K562 (cell line): ENCODE measurements at regions not wholly inside any gene's neighbourhood (a gene's known extent, or its start where the extent isn't known, plus 50 kb on each side); places are given as distances from the start of the nearest gene placed in this dataset.

Experiments
- ATAC-seq: fragments of 200-7000 bp; cut with Tn5 transposase; 3 replicates; pipeline ENCODE4 v1.9.1; 2020; ENCODE audit warnings: moderate library complexity
- BruUV-seq: library from RNA; stranded (reverse); fragments of 400-500 nt; replicated peaks from 2 replicates; lab custom pipeline; 2021; lab: Mats Ljungman, UMichigan
- CTCF ChIA-PET: fragments of 300-600 bp; formaldehyde crosslinking; extraction: SDS; loops from one replicate; lab custom pipeline; 2021; ENCODE audit warnings: low intra/inter-chr PET ratio; lab: Yijun Ruan, JAX
- POLR2A ChIA-PET: fragments of 300-600, 350-650 bp; sonication (Branson Sonifier 250); formaldehyde crosslinking; extraction: SDS; loops from one replicate; lab custom pipeline; 2021; ENCODE audit warnings: antibody characterized with exemption, inconsistent platforms; lab: Yijun Ruan, JAX
- DNase-seq, 4 experiments: peaks; one replicate each; pipeline versions ENCODE4 v3.0.0 to v3.0.0-alpha.2; 2011 to 2018; ENCODE audit warnings: low spot score in 3 of 4, mixed read lengths in 3 of 4; ENCODE audit errors: extremely low read depth in 1 of 4
- FAIRE-seq: peaks from 2 replicates; lab custom pipeline; 2011; peaks lifted over from hg19 to GRCh38; lab: Jason Lieb, UNC
- H2AFZ ChIP-seq: 2 replicates; pipeline ENCODE4 v1.6.0; 2011; ENCODE audit warnings: low read depth, low read length, control low read depth, inconsistent platforms
- H3K27ac ChIP-seq: fragments of 200-600 bp; 3 replicates; pipeline ENCODE4 v1.8.0; 2011; ENCODE audit warnings: low read depth, mild to moderate bottlenecking, control low read depth, inconsistent platforms, low read length, moderate library complexity, mixed read lengths; ENCODE audit errors: extremely low read depth
- H3K27me3 ChIP-seq, 2 experiments: fragments of 300-600 bp in 1 of 2; 2 replicates in 1 of 2; 3 replicates in 1 of 2; pipeline versions ENCODE4 v1.6.0 to v1.8.0; 2011; ENCODE audit warnings: inconsistent platforms in 2 of 2, low read length in 2 of 2, mild to moderate bottlenecking in 1 of 2, mixed read lengths in 1 of 2, moderate library complexity in 1 of 2; ENCODE audit not compliant: control insufficient read depth in 2 of 2, insufficient read depth in 2 of 2
- H3K36me3 ChIP-seq: fragments of 300-600 bp; 3 replicates; pipeline ENCODE4 v1.8.0; 2011; ENCODE audit warnings: mild to moderate bottlenecking, low read length, inconsistent platforms; ENCODE audit not compliant: control insufficient read depth, insufficient read depth
- H3K4me1 ChIP-seq, 2 experiments: fragments of 200-600 bp in 1 of 2; replicated peaks in 1 of 2; 2 replicates in 1 of 2; 3 replicates in 1 of 2; pipeline versions ENCODE4 v1.5.1 to v1.8.0; 2011; ENCODE audit warnings: inconsistent platforms in 2 of 2, low read length in 2 of 2, mild to moderate bottlenecking in 1 of 2, mixed read lengths in 1 of 2, moderate library complexity in 1 of 2; ENCODE audit not compliant: control insufficient read depth in 2 of 2, insufficient read depth in 2 of 2
- H3K4me2 ChIP-seq: 2 replicates; pipeline ENCODE4 v1.6.1; 2011; ENCODE audit warnings: low read length, control low read depth, inconsistent platforms, mixed read lengths; ENCODE audit not compliant: insufficient read depth
- H3K4me3 ChIP-seq: fragments of 200-600 bp; sonication (generic), shearing (Covaris generic); 2 replicates; pipeline ENCODE4 v1.5.1; 2016; ENCODE audit warnings: control low read depth, inconsistent platforms
- H3K79me2 ChIP-seq: fragments of 200-600 bp; 3 replicates; pipeline ENCODE4 v1.8.0; 2011; ENCODE audit warnings: low read length, inconsistent platforms; ENCODE audit not compliant: control insufficient read depth, insufficient read depth
- H3K9ac ChIP-seq, 2 experiments: 2 replicates each; pipeline versions ENCODE4 v1.6.0 to v1.6.1; 2011; ENCODE audit warnings: low read depth in 2 of 2, low read length in 2 of 2, control low read depth in 1 of 2, inconsistent platforms in 1 of 2, mild to moderate bottlenecking in 1 of 2, mixed read lengths in 1 of 2; ENCODE audit not compliant: insufficient read depth in 1 of 2
- H3K9me1 ChIP-seq: one replicate; pipeline ENCODE4 v1.6.0; 2011; ENCODE audit warnings: inconsistent platforms, mild to moderate bottlenecking, low read length, moderate library complexity; ENCODE audit not compliant: control insufficient read depth, insufficient read depth
- H3K9me3 ChIP-seq: replicated peaks from 2 replicates; pipeline ENCODE4 v1.5.1; 2011; ENCODE audit warnings: low read depth, low read length, inconsistent platforms; ENCODE audit not compliant: control insufficient read depth, insufficient read depth
- H4K20me1 ChIP-seq: replicated peaks from 2 replicates; pipeline ENCODE4 v1.6.1; 2011; ENCODE audit warnings: low read length, inconsistent platforms, mixed read lengths; ENCODE audit not compliant: control insufficient read depth, insufficient read depth
- ARID1B ChIP-seq: fragments of 450-650 bp; IDR thresholded peaks from 2 replicates; pipeline ENCODE4 v1.6.1; 2016; ENCODE audit warnings: antibody characterized with exemption, mild to moderate bottlenecking, inconsistent platforms
- CBX8 ChIP-seq: fragments of 200-600 bp; sonication (generic); IDR thresholded peaks from 2 replicates; pipeline ENCODE4 v1.6.1; 2012; ENCODE audit warnings: borderline replicate concordance, mixed run types, low read depth, mild to moderate bottlenecking, moderate library complexity, mixed read lengths, low read length, control low read depth, inconsistent platforms; ENCODE audit not compliant: poor library complexity, severe bottlenecking; ENCODE audit errors: extremely low read depth
- HNRNPL ChIP-seq: fragments of 200-400 bp; formaldehyde crosslinking; IDR thresholded peaks from 2 replicates; pipeline ENCODE4 v1.6.1; 2017; ENCODE audit warnings: low read depth, mild to moderate bottlenecking, low read length
- IFI16 ChIP-seq: fragments of 250-450 bp; sonication (Bioruptor Pico); IDR thresholded peaks from 2 replicates; pipeline ENCODE4 v2.1.2; 2022; ENCODE audit warnings: mild to moderate bottlenecking, inconsistent platforms
- NCOA1 ChIP-seq: fragments of 450-650 bp; IDR thresholded peaks from 2 replicates; pipeline ENCODE4 v1.6.1; 2016; ENCODE audit warnings: low read depth
- PHF21A ChIP-seq: fragments of 450-650 bp; IDR thresholded peaks from 2 replicates; pipeline ENCODE4 v1.6.1; 2017; ENCODE audit warnings: low read depth, borderline replicate concordance
- SAFB ChIP-seq: fragments of 200-400 bp; formaldehyde crosslinking; IDR thresholded peaks from 2 replicates; pipeline ENCODE4 v1.6.1; 2017; ENCODE audit warnings: low read depth, low read length, borderline replicate concordance
- SIN3B ChIP-seq: fragments of 450-650 bp; IDR thresholded peaks from 2 replicates; pipeline ENCODE4 v1.6.1; 2017; ENCODE audit warnings: low read depth, mild to moderate bottlenecking, moderate library complexity
- WGBS: fragments of 100-300 bp; shearing (Covaris generic); methylation state at CpG from one replicate; pipeline ENCODE4 v1.1.6; 2016; ENCODE audit warnings: low coverage, mixed read lengths; ENCODE audit not compliant: insufficient coverage; ENCODE audit errors: missing lambda C conversion rate; 5-methylcytosine and 5-hydroxymethylcytosine counted together
- in situ Hi-C: fragments of 300-500 bp; cut with MboI; formaldehyde crosslinking; loops from 4 replicates; pipeline ENCODE4 v1.15.0; 2018; ENCODE audit warnings: inconsistent platforms, mixed read lengths
- intact Hi-C: fragments of 100-400 bp; cut with micrococcal nuclease; formaldehyde crosslinking; loops from 2 replicates; pipeline ENCODE4 v1.14.2; 2022
- TF ChIP-seq, protein P1 (sequence below): fragments of 250-450 bp; sonication (Bioruptor Pico); IDR thresholded peaks from 2 replicates; pipeline ENCODE4 v1.4.0; 2020

DNA sequence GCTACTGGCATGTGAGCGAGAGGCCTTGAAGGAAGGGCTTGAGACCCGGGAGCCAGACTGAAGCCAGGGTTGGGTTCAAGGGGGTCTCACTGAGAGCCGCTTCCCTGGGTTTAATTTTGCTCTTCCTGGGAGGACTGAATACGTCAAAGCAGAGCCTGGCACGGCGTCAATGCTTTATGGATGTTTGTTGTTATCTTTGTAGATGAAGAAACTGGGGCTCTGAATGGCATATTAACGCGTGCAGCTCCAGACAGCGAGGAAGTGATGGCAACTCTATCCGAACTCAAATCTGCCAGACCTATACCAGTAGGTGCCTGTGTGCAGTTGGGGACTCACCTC, 152.8 kb upstream of the PARP11 start:
- 0% methylated on average over 10 of the region's 10 CpGs for WGBS
- Histone ChIP-seq H3K27me3 (peaks cover 2 to 44% of the 10 kb centered on the region in 2 experiments; a peak in 3 of 5 replicates), H2AFZ (no peak overlapping the region), H3K9me3 (no peaks in the 10 kb centered on the region), H3K79me2 (no peaks in the 10 kb centered on the region), H3K4me2 (no peak overlapping the region), H3K4me3 (no peak overlapping the region), H3K4me1 (peaks cover 0 to under 1% of the 10 kb centered on the region in 2 experiments; a peak in 1 of 5 replicates)
- in situ Hi-C loops, result no loop called here
- no peak for DNase-seq
- CTCF ChIA-PET, result no interaction called here
- intact Hi-C loops, result no loop called here
- no peak for FAIRE-seq
- TF ChIP-seq ARID1B (no peak), IFI16 (CRISPR knock-in tag) (no peak), HNRNPL (no peak), NCOA1 (no peak), SAFB (no peak), CBX8 (no peak), SIN3B (no peak), PHF21A (no peak)
- TF ChIP-seq, protein P1, sequence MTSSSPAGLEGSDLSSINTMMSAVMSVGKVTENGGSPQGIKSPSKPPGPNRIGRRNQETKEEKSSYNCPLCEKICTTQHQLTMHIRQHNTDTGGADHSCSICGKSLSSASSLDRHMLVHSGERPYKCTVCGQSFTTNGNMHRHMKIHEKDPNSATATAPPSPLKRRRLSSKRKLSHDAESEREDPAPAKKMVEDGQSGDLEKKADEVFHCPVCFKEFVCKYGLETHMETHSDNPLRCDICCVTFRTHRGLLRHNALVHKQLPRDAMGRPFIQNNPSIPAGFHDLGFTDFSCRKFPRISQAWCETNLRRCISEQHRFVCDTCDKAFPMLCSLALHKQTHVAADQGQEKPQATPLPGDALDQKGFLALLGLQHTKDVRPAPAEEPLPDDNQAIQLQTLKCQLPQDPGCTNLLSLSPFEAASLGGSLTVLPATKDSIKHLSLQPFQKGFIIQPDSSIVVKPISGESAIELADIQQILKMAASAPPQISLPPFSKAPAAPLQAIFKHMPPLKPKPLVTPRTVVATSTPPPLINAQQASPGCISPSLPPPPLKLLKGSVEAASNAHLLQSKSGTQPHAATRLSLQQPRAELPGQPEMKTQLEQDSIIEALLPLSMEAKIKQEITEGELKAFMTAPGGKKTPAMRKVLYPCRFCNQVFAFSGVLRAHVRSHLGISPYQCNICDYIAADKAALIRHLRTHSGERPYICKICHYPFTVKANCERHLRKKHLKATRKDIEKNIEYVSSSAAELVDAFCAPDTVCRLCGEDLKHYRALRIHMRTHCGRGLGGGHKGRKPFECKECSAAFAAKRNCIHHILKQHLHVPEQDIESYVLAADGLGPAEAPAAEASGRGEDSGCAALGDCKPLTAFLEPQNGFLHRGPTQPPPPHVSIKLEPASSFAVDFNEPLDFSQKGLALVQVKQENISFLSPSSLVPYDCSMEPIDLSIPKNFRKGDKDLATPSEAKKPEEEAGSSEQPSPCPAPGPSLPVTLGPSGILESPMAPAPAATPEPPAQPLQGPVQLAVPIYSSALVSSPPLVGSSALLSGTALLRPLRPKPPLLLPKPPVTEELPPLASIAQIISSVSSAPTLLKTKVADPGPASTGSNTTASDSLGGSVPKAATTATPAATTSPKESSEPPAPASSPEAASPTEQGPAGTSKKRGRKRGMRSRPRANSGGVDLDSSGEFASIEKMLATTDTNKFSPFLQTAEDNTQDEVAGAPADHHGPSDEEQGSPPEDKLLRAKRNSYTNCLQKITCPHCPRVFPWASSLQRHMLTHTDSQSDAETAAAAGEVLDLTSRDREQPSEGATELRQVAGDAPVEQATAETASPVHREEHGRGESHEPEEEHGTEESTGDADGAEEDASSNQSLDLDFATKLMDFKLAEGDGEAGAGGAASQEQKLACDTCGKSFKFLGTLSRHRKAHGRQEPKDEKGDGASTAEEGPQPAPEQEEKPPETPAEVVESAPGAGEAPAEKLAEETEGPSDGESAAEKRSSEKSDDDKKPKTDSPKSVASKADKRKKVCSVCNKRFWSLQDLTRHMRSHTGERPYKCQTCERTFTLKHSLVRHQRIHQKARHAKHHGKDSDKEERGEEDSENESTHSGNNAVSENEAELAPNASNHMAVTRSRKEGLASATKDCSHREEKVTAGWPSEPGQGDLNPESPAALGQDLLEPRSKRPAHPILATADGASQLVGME (CRISPR knock-in tag), result no peak
- TF ChIP-seq, all 486 proteins: peak for 0
- no peaks in the 10 kb centered on the region for H4K20me1 ChIP-seq
- no peaks in the 10 kb centered on the region for H3K9me1 ChIP-seq
- ATAC-seq, result no peak
- BruUV-seq, result no TSS peak
- no peaks in the 10 kb centered on the region for H3K36me3 ChIP-seq
- no peak overlapping the region for H3K9ac ChIP-seq
- no peak overlapping the region for H3K27ac ChIP-seq
- POLR2A ChIA-PET, result no interaction called here
